Panc1 (cell line): ENCODE measurements at regions not wholly inside any gene's neighbourhood (a gene's known extent, or its start where the extent isn't known, plus 50 kb on each side); places are given as distances from the start of the nearest gene placed in this dataset.
A peak's percentile ranks its signal among the peaks of the same experiment; 100 is the strongest.

Experiments
- ATAC-seq: fragments of 200-7000 bp; cut with Tn5 transposase; 2 replicates; pipeline ENCODE4 v1.9.1; 2020; ENCODE audit warnings: mild to moderate bottlenecking, moderate library complexity
- BruUV-seq: library from RNA; stranded (reverse); fragments of 400-500 nt; replicated peaks from 2 replicates; lab custom pipeline; 2021; lab: Mats Ljungman, UMichigan
- CTCF ChIA-PET: fragments of 300-600 bp; sonication (Branson Sonifier 250); formaldehyde crosslinking; loops from one replicate; lab custom pipeline; 2022; ENCODE audit warnings: antibody characterized with exemption; lab: Charles Lee
- POLR2A ChIA-PET: fragments of 300-600 bp; sonication (Branson Sonifier 250); formaldehyde crosslinking; loops from one replicate; lab custom pipeline; 2022; ENCODE audit warnings: antibody characterized with exemption; lab: Charles Lee
- DNase-seq: peaks from one replicate; pipeline ENCODE4 v3.0.0-alpha.2; 2010; ENCODE audit warnings: low read depth, low spot score
- H3K27ac ChIP-seq: 2 replicates; pipeline ENCODE4 v1.5.1; 2011; ENCODE audit warnings: mild to moderate bottlenecking, low read length, inconsistent platforms
- H3K27me3 ChIP-seq: fragments of 200-500 bp; sonication (Bioruptor generic); 2 replicates; pipeline ENCODE4 v1.6.0; 2014; ENCODE audit warnings: low read length, inconsistent platforms; ENCODE audit not compliant: control insufficient read depth, insufficient read depth
- H3K36me3 ChIP-seq: fragments of 200-500 bp; sonication (Bioruptor generic); 2 replicates; pipeline ENCODE4 v1.5.1; 2014; ENCODE audit warnings: inconsistent platforms, mild to moderate bottlenecking, low read length, moderate library complexity; ENCODE audit not compliant: control insufficient read depth, insufficient read depth
- H3K4me1 ChIP-seq: 2 replicates; pipeline ENCODE4 v1.5.1; 2011; ENCODE audit warnings: inconsistent platforms, mild to moderate bottlenecking, low read length, moderate library complexity; ENCODE audit not compliant: control insufficient read depth, insufficient read depth
- H3K4me3 ChIP-seq, 2 experiments: 2 replicates each; pipeline ENCODE4 v1.5.1; 2011 to 2012; ENCODE audit warnings: low read depth in 2 of 2, low read length in 2 of 2, mild to moderate bottlenecking in 2 of 2, inconsistent platforms in 1 of 2, moderate library complexity in 1 of 2
- H3K9me3 ChIP-seq: fragments of 200-500 bp; sonication (Bioruptor generic); 2 replicates; pipeline ENCODE4 v1.5.1; 2014; ENCODE audit warnings: low read depth, mild to moderate bottlenecking, inconsistent platforms, low read length, moderate library complexity; ENCODE audit not compliant: control insufficient read depth, insufficient read depth
- POLR2AphosphoS5 ChIP-seq: IDR thresholded peaks from 2 replicates; pipeline ENCODE4 v1.6.1; 2012; ENCODE audit warnings: mild to moderate bottlenecking, low read depth, low read length, moderate library complexity
- SIN3A ChIP-seq: IDR thresholded peaks from 2 replicates; pipeline ENCODE4 v1.6.1; 2012; ENCODE audit warnings: low read depth, mild to moderate bottlenecking, low read length, moderate library complexity, borderline replicate concordance; ENCODE audit not compliant: insufficient read depth
- TCF7L2 ChIP-seq: IDR thresholded peaks from 2 replicates; pipeline ENCODE4 v1.6.1; 2011; ENCODE audit warnings: mild to moderate bottlenecking, low read depth, low read length, inconsistent platforms
- in situ Hi-C: cut with HindIII; loops from 2 replicates; pipeline ENCODE4 v1.10.0; 2016; ENCODE audit warnings: low sequenced_read_pairs, low pct_unique_long_range_greater_than_20kb
- intact Hi-C: fragments of 100-400 bp; cut with micrococcal nuclease; formaldehyde crosslinking; loops from one replicate; pipeline ENCODE4 v1.10.0; 2022; ENCODE audit not compliant: unreplicated experiment
- TF ChIP-seq, protein P1 (sequence below), 2 experiments: IDR thresholded peaks; 2 replicates each; pipeline ENCODE4 v1.6.1; 2011 to 2012; ENCODE audit warnings: low read depth in 2 of 2, control low read depth in 1 of 2, low read length in 1 of 2, mild to moderate bottlenecking in 1 of 2, moderate library complexity in 1 of 2; ENCODE audit not compliant: insufficient read depth in 1 of 2
- TF ChIP-seq, protein P2 (sequence below): fragments of 450-650 bp; IDR thresholded peaks from 2 replicates; pipeline ENCODE4 v1.5.1; 2017; ENCODE audit warnings: mild to moderate bottlenecking

DNA sequence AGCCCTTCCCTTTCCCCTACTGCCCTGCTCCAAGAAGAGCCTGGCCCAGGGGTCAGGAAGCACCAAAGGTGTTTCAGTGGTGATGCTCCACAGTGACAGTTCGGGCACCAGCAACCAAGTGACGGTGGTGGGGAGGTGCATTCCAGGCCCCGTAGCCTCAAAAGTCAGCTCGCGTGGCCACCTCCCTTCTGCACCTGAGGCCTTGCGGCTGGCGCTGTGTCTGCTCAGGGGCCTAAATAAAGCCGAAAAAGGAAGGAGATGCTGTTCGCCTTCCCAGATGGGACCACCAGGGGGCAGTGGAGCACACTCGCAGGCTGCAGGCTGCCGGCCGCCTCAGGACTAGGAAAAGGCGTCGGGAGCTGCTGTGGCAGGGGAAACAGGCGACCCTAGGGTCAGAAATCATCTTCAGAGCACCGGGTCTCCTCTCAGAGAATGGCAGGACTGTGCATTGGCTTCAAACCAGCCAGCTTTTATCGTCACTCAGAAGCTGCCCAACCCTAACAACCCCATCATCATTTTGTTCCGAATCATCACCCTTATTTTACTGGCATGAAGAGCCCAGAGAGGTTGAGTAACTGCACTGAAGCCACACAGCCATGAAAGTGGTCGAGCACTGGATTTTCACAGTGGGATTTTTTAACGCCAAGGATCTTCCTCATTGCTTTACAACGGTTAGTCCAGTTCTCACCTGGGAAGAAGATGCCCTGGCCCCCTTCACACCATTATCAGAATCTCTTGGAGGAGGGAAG lies 213.0 kb upstream of the CELF4 start:
- CTCF ChIA-PET, result interaction anchor here (0.6 kb wide), 1 partner anchor 38 kb away, joined by 3 read pairs; no protein-coding TSS in a partner anchor
- in situ Hi-C loops (no loop called here), intact Hi-C loops (no loop called here)
- TF ChIP-seq, protein P1, sequence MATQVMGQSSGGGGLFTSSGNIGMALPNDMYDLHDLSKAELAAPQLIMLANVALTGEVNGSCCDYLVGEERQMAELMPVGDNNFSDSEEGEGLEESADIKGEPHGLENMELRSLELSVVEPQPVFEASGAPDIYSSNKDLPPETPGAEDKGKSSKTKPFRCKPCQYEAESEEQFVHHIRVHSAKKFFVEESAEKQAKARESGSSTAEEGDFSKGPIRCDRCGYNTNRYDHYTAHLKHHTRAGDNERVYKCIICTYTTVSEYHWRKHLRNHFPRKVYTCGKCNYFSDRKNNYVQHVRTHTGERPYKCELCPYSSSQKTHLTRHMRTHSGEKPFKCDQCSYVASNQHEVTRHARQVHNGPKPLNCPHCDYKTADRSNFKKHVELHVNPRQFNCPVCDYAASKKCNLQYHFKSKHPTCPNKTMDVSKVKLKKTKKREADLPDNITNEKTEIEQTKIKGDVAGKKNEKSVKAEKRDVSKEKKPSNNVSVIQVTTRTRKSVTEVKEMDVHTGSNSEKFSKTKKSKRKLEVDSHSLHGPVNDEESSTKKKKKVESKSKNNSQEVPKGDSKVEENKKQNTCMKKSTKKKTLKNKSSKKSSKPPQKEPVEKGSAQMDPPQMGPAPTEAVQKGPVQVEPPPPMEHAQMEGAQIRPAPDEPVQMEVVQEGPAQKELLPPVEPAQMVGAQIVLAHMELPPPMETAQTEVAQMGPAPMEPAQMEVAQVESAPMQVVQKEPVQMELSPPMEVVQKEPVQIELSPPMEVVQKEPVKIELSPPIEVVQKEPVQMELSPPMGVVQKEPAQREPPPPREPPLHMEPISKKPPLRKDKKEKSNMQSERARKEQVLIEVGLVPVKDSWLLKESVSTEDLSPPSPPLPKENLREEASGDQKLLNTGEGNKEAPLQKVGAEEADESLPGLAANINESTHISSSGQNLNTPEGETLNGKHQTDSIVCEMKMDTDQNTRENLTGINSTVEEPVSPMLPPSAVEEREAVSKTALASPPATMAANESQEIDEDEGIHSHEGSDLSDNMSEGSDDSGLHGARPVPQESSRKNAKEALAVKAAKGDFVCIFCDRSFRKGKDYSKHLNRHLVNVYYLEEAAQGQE (IDR thresholded peaks at IDR 0.05; ENCODE audit: insufficient read depth in 1 of 2, low read depth in 2 of 2, low read length in 1 of 2), result no peak
- TF ChIP-seq TCF7L2, result no peak
- TF ChIP-seq, protein P2, sequence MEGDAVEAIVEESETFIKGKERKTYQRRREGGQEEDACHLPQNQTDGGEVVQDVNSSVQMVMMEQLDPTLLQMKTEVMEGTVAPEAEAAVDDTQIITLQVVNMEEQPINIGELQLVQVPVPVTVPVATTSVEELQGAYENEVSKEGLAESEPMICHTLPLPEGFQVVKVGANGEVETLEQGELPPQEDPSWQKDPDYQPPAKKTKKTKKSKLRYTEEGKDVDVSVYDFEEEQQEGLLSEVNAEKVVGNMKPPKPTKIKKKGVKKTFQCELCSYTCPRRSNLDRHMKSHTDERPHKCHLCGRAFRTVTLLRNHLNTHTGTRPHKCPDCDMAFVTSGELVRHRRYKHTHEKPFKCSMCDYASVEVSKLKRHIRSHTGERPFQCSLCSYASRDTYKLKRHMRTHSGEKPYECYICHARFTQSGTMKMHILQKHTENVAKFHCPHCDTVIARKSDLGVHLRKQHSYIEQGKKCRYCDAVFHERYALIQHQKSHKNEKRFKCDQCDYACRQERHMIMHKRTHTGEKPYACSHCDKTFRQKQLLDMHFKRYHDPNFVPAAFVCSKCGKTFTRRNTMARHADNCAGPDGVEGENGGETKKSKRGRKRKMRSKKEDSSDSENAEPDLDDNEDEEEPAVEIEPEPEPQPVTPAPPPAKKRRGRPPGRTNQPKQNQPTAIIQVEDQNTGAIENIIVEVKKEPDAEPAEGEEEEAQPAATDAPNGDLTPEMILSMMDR, result peak; percentile 78
- no peak for TF ChIP-seq POLR2AphosphoS5
- TF ChIP-seq SIN3A, result no peak
- Histone ChIP-seq H3K9me3 (no peaks in the 10 kb centered on the region), H3K27me3 (no peaks in the 10 kb centered on the region), H3K36me3 (no peaks in the 10 kb centered on the region), H3K4me1 (no peaks in the 10 kb centered on the region), H3K27ac (no peak overlapping the region), H3K4me3 (no peak overlapping the region)
- no TSS peak for BruUV-seq
- POLR2A ChIA-PET, result no interaction called here
- DNase-seq (peak; percentile 17), ATAC-seq (0 out of 2 replicates have a peak, but pooled peaks have one; percentile 73)

DNA sequence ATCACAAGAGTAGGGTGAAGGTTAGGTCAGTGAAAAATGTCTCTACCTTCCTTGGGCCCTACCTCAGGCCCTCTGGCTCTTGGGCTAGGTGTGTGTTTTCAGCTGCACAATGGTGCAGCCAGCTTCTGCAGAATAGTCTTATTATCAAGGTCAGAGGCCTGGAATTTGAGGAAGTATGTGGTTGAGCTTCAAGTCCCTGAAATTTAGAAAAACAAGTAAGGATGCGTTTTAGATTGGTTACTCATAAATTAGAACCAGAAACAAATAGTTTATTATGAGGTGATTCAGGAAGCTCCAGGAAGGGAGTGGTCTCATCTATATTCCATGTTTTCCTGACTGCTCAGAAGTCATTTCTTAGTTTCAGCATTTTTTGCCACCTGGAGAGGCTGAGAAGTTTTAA lies 204.2 kb upstream of the CELF4 start:
- ChIA-PET CTCF (no interaction called here), POLR2A (no interaction called here)
- in situ Hi-C loops (no loop called here), intact Hi-C loops (no loop called here)
- no peaks in the 10 kb centered on the region for H3K27me3 ChIP-seq
- H3K4me3 ChIP-seq, result no peak overlapping the region
- H3K27ac ChIP-seq, result no peak overlapping the region
- TF ChIP-seq, protein P2, result no peak
- TF ChIP-seq, protein P1 (IDR thresholded peaks at IDR 0.05; ENCODE audit: insufficient read depth in 1 of 2, low read depth in 2 of 2, low read length in 1 of 2), result no peak
- TF ChIP-seq TCF7L2, result no peak
- no peak for TF ChIP-seq POLR2AphosphoS5
- no peaks in the 10 kb centered on the region for H3K9me3 ChIP-seq
- H3K36me3 ChIP-seq, result no peaks in the 10 kb centered on the region
- H3K4me1 ChIP-seq, result no peaks in the 10 kb centered on the region
- no TSS peak for BruUV-seq
- no peak for DNase-seq
- no peak for ATAC-seq
